GM19438 (cell line): ENCODE measurements at regions not wholly inside any gene's neighbourhood (a gene's known extent, or its start where the extent isn't known, plus 50 kb on each side); places are given as distances from the start of the nearest gene placed in this dataset.

Source experiments
- ATAC-seq: cut with Tn5 transposase; IDR thresholded peaks from one replicate; pipeline ENCODE4 v1.9.1; 2021; ENCODE audit warnings: low read depth; ENCODE audit not compliant: unreplicated experiment

DNA sequence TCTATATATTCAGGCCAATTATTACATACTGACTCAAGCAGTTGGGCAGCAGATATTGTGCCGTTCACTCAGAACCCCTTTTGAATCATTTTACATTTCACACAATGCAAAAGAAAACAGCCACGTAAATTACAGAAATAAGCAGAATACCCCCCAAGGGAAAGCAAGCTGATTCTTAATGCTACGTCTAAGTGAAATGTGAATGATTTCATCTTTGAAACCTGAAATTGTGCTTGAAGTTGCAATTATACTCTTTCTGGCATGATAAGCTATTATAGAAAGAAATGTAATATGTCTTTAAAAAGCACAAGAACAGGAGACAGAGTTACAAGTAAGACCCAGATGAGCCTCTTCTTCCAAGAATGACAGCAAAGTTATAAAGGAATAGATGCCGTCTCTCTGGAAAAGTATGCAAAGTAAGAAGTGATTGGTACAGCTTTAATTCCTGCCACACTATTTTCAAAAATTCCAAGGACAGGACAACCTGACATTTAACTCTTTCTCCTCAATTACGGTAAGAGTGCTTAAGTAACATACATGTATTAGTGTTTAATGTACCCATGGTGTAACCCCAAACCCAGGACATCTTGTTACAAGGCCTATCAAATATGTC, 891.5 kb upstream of the ADGRL2 start:
- ATAC-seq, result no peak

DNA sequence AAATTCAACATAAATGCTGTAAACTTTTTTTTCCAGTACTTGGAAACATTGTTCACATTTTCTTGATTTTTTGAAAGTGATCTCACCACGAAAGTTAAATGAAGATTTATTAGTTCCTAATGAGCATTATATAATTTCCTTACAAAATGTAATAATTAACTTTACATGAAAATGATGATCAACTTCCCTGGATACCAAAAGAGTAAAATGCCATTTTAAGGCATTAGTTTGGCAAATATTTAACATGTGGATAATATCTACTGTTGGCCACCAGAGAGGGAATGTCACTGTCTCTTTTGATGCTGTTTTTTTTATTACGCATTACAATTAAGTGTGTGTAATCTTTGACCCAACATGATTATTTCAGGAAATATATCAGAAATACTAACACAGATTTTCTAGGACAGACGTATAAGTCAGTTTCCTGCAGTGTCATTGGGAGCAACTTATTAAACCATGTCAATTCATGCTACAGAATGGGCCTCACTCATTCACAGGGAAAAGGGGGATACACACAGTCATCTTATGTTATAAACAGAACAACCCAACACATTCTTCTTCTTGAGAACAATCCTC, 903.9 kb upstream of the ADGRL2 start:
- no peak for ATAC-seq

DNA sequence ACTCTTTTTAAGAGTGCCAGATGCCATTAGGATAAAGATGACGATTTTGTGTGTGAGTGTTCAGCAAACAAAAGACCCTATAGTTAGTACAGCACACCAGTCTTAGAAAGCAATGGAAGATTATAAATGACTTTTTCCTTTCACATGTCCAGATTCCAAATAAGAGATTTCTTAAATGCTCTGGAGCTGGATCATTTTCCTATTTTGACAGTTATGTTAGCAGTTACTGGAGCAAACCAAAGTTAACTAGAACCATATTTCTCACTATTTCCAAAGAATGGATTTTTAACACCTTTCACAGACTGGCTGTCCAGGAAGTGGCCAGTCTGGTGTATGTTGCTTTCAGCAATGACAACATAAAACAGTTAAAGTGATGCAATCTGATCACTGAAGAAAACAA, 905.8 kb upstream of the ADGRL2 start:
- ATAC-seq, result no peak

DNA sequence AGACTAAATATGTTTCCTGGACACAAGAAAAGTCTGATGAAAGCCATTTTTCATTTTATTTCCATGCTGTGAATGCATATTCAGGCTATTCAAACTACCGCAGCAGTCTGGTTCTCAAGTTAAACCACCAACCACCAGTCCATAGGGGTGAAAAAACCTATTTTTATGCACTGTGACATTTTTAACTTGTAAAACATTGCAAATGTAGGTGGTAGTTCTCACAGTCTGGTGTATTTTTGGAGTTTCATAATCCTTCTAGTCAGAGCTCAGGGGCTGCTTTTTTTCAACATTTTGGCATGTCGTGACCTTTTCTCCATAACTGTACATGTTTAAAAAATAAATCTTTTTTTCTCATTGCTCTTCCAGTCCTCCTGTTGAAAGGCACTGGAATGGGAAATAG, 907.6 kb upstream of the ADGRL2 start:
- no peak for ATAC-seq

DNA sequence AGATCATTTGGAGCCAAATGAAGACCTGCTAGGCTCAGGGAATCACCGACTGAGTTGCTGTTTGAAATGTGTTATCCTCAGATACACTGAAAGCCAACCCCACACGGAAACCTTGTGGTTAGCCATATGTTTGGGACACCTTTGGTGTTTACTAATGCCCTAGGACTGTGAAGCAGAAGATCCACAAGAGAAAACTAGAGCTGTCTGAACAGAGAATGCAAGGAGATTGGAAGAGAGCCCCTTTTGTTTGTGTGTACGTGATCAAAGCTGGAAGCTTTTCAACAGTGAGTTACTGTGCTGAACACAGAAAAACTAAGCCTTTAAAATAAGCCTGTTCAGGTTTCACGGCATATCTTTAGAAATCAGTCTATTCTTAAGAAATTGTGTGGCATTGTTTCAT, 908.2 kb upstream of the ADGRL2 start:
- no peak for ATAC-seq

DNA sequence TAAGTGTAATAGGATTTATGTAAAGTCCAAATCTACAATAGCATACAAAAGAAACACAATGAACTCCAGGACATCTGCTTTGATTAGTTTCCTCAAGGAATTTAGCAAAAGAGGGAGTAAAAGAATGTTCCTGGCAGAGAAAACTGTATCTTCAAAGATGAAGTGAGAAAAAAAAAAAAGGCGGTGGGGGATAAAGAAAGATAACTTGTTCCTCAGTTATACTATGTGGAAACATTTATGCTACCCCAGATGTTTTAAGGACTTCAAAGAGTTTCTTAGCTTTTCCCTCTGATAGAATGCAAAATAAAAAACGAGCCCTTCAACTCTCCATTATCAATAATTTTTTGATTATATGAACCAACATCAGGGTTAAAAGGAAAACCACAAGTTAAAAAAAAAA, 908.9 kb upstream of the ADGRL2 start:
- no peak for ATAC-seq

DNA sequence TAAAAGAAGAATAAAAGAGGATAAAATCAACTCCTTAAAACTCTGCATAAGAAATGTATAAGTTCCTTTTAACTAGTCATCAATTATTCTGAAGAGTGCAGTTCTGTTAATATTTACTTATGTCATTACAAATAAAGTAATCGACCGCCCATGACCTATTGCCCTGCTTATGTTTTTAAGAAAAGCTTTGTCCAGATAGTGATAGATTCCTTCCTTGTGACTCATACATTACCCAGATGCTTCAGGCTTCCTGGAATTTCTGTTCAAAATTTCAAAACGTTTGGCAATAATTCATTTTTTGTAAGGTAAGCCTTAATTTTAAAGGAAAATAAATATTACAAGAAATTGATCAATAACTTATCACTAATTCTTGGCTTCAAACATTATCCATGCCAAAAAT, 918.2 kb upstream of the ADGRL2 start:
- no peak for ATAC-seq

DNA sequence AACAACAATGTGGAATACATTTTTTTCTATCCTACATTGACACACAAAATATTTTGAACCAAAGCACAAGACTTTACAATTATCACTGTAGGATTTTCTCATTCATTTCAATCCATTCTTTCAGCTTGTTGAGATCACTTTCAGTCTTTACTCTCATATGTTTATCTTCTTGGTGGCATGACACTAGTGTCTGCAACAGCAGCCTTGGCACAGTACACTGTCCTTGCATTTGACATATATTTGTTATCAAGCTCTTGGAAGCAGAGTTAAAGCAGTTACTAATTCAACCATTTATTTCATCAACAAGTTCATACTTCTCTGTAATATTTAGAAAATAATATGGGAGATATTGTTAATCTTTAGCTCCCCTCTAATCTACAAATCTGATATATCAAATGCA, 922.4 kb upstream of the ADGRL2 start:
- no peak for ATAC-seq

DNA sequence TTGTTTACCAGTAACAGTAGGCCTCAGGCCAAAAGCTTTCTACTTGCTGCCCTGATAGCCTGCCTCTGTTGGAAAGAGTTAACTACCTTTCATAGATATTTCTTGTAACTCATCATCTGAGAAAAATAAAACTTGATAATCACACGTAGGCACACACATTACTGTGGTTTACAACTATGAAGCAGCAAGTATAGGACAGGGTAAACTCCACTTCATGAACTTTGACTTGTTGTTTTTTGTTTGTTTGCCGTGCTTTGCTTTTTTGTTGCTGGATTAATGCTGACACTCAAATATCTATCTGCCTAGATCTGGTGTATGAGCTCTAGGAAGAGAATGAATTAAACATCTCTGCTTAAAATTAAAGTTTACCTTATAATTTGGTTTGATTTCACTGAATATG, 924.7 kb upstream of the ADGRL2 start:
- ATAC-seq, result no peak

DNA sequence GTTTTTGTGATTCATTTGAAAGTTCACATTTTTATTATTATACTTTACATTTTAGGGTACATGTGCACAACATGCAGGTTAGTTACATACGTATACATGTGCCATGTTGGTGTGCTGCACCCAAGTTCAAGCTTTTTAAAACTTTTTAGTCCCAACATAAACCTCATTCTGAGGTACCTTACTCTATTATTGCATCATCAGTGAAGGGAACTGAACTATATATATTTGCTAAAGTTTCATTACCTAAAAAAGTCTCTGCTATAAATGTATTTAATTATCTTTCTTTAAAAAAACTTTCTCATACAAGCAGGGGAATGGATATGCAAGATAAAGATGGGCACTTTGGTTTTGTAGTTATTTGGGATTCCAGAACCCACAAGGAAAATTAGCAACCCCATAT, 931.4 kb upstream of the ADGRL2 start:
- no peak for ATAC-seq

DNA sequence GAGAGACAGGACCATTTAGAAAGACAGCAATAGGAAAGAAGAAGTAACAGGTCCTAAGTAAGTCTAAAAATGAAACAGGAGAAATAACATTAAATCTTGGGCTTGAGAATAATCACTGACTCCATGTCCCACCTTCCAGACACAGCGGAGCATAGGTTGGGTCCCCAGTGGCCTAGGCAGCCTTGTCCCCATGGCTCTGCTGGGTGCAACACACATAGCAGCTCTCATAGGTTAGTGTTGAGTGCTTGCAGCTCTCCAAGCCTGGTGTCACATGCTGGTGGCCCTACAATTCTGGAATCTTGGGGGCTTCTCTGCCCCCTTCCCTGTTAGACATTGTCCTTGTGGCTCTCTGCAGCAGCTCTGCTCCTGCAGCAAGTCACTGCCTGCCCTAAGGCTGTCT, 952.8 kb upstream of the ADGRL2 start:
- no peak for ATAC-seq

DNA sequence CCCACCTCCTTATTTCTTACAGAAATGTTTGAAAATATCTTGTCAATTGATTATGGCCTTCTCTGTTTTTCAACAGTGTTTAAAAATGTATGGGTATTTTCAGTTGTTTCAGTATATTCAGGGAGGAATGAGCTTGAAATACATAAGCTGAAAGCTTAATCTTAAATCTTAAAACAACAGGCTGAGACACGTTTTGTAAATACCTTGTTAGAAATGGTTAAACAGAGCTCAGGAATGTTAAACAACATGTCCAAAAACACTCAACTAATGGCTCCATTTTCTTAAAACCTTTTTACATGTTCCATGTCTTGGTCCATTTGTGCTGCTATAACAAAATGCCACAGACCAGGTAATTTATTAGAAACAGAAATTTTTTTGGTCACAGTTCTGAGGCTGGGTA, 953.8 kb upstream of the ADGRL2 start:
- no peak for ATAC-seq

DNA sequence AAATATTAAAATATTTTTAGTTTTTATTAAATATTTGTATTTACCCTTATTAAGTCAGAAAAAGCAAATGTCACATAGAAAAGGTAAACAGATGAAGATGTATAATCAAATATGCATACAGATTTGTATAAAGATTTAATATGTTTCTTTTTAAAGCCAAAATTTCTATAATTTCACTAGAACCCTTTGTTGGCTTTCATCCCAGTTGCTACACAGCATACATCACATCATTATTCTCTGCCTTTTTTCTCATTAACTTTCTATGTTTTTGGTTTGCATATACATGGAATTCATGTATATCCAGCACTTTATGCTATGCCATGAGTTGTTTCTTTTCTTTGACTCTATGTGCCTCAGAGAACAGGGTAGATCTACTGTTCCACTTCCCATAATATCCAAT, 957.9 kb upstream of the ADGRL2 start:
- no peak for ATAC-seq

DNA sequence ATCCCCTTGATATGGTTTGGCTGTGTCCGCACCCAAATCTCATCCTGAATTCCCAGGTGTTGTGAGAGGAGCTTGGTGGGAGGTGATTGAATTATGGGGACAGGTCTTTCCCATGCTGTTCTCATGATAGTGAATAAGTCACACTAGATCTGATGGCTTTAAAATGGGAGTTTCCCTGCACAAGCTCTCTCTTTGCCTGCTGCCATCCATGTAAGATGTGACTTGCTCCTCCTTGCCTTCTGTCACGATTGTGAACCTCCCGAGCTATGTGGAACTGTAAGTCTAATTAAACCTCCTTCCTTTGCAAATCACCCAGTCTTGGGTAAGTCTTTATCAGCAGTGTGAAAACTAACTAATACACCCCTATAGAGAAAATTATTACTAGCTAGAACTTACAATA, 959.5 kb upstream of the ADGRL2 start:
- ATAC-seq, result no peak

DNA sequence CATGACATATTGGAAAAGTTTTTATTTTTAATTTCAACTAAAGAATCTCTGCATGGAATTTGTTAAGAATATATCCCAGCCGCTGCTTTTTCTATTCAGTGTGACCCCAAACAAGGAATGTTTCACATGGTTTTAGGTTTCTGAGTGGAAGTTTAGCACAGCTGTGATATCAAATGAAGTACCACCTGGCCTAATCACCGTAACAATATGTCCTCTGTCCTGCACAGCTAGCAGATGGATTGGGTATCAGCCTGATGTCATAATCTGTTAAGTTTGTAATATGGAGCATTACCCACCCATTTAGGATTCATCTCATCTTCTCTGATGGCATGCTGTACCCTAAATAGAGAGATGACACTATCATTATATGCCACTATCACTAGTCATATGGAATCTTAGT, 963.7 kb upstream of the ADGRL2 start:
- ATAC-seq, result no peak

DNA sequence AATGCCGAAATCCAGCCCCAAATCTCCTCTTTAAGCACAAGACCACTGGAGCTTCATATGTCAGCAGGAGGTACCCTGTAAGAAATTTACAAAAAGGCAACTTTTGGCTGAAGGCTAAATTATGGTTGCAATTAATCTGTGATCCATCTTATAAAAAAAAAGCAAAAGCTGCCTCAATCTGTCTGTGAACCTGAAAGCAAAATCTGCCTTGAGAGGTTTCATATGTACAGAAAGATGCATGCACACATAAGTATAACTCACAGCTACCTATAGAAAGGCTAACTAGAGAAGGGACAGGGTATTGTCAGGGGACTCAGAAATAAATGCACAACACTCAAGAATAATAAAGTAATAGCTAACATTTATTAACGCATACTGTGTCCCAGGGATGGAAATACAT, 964.2 kb upstream of the ADGRL2 start:
- no peak for ATAC-seq

DNA sequence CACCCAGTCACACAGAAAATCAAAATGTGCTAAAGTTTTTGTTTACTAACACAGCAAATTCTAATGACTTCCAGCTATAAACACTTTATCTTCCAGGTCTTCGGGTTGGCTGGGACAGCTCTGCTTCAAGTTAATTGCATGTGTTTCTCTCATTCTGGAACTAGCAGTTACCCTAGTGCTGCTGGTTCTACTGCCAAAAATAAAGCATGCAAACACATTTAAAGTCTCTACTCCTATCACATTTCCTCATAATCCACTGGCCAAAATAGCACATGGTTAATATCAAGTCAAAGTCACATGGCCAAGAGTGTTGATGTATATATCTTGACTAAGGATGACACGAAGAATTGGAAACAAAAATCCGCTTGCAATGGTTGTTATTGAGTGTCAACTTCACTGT, 973.1 kb upstream of the ADGRL2 start:
- no peak for ATAC-seq

DNA sequence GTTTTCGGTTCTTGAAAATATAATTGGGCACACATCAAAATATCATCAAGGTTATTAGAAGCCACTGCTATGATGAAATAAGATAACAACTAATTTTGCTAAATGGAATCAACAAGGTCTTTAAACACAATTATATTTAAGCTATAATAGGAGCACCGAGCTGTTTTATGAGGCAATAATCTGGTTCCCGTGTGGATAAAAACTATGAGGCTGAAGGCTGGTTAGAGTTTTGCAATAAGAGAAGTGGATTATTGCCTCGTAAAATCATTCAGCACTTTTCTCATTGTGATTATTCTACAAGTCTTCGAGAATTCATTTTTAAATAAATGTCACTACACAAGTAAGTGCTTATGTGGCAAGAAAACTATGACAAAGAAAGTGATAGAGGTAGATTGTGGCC, 975.7 kb upstream of the ADGRL2 start:
- no peak for ATAC-seq

DNA sequence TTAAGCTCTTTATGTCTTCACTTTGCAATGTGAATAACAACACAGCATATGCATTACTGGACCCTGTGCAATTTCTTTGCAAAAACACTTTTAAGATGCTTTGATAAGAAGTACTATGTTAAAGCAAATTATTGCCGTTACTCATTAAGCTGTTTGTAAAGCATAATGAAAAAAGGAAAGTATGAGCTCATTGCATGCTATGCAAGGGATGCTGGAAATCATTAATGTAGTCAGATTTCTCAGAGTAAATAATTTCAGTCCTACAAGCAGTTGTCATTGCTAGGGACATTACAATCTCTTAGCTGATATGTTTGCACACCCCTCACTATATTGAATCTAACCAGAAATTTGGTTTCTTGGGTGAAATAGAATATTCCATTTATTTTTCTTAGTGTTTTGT, 982.5 kb upstream of the ADGRL2 start:
- no peak for ATAC-seq

DNA sequence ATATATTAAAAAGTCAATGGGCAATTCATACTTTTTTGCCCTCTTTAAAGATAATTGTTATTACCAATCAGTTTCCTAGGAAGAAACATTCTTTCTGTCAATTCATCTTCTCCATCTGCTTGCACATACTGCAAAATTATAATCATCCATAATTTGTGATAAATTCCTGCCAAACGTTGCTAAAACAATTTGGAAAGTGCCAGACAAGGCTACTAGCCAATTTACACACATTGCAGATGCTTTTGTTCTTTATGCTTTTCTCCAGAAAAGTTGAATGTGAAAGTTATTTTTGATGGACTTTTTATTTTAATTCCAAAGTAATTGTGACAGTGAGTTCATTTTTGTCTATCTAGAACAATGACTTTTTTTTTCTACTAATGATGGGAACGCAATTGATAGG, 992.8 kb upstream of the ADGRL2 start:
- ATAC-seq, result no peak

DNA sequence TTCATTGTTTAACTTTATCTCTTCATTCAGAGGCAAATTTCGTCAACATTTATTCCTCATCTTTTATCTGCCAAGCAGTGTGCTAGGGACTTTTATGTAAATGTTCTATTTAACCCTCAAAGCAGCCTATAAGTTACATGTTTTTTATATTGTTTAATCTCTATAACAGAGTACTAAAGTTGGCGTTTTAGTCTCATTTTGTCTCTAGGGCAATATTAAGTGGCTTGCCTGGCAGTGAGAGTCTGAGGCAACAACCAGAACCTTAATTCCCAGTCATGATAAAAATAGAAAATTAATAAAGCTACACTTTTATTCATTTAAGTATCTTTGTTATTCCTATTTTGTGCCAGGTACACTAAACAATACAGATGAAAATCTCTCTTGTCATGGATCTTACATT, 994.3 kb upstream of the ADGRL2 start:
- no peak for ATAC-seq

DNA sequence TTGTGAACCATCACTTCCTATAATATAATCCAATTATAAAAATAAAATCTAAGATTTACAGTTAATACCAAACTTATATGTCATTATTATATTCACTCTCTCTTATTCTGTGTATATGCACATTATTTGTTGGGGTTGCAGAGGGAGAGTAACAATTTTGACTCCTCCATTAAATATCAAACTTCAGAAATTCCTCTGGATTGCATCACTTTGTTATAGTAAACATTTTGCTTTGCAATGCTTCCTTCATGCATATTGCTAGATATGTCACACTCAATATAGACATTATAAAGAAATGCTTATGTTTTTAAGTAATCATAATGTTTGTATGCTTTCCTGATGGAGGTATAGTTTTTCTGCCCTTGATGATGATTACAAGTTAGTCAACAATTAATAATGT, 999.0 kb upstream of the ADGRL2 start:
- ATAC-seq, result no peak

DNA sequence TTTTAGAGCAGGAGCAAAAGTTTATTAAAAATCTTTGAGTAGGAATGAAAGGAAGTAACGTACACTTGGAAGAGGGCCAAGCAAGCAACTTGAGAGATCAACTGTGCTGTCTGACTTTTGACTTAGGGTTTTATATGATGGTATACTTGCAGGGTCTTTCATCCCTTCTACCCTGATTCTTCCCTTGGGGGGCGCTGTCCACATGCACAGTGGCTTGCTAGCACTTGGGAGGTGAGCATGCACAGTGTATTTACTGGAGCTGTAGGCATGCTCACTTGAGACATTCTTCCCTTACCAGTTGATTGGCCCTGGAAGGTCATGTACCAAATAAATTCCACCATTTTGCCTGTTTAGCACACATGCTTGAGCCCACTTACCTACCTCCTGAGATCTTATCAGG, 1001.3 kb upstream of the ADGRL2 start:
- no peak for ATAC-seq
